Activated T-cell treated with anti-CD3 and anti-CD28 coated beads for 4 hours (primary cell): ENCODE measurements at regions not wholly inside any gene's neighbourhood (a gene's known extent, or its start where the extent isn't known, plus 50 kb on each side); places are given as distances from the start of the nearest gene placed in this dataset.
"Not testable (repeated sequence)": the region's sequence is repeated elsewhere in the genome, so short reads cannot be mapped to it uniquely, and the experiment has no call there.

Source experiments
- DNase-seq: peaks from one replicate; pipeline ENCODE4 v3.0.0-alpha.2; 2020

DNA sequence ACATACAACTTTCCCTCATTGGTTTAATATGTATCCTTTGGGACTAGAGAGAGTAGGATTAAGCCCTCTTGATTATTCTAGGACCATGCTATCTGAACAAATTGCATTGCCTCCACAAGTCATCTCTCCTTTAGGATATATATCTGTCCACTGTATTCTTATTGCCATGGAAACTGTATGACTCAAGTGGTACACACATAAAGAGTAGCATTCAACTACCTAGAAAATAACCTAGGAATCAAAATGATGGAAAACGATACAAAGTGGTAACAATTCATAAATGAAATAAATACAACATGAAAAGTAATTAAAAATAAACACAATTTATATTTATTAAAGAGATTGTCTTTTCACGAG is 212.1 kb upstream of the P2RY1 start:
- no peak for DNase-seq

DNA sequence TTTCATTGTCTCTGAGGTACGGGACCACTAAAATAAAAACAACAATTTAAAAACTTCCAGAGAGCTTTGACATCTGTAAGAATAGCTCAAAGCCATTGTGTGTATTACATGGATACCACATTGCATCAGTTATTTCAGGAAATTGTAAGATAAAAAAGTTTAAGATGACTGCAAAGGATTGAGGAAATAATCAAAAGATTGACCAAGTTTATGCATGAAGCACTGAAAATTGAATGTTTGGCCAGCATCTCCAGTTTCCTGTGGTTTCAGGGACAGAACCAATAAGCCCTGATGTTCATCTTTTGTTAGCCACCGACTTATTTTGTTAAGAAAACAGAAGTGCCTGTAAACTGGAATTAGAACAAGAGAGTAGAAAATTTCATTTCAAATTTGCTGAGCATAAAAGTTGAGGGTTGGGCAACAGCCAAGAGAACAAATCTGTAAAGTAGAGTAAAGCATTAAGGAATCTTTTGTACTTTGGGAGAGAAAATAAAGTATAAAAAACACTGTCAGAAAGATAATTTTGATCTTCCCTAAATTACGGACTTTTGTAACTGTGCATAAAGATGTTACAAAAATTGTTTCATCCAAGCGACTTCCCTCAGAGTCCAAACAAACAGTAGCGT is 211.5 kb upstream of the P2RY1 start:
- no peak for DNase-seq

GRCh38 chr3:152626226-152626625 is 208.7 kb upstream of the P2RY1 start:
- DNase-seq: no peak

DNA sequence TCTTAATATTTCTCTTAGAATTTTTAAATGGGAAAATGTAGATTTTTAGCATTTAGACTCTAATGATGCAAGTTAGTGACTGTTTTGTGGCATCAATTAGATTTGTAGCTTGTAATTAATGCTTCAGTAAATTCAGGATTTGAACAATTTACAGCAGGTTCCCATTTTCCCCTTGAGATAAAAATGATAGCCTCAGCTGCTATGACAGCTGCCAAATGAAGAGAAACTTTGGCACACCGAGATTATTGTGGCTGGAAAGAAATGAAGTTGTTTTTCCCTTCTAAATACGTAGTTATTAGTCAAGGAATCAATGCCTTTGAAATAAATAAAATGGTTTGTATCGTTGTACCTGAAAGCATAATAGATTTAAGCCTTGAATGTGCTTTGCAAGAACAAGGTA is 206.4 kb upstream of the P2RY1 start:
- DNase-seq: no peak

- DNase-seq: no peak
These were observed 205.4 kb upstream of the P2RY1 start for GRCh38 chr3:152629363-152630122.

DNA sequence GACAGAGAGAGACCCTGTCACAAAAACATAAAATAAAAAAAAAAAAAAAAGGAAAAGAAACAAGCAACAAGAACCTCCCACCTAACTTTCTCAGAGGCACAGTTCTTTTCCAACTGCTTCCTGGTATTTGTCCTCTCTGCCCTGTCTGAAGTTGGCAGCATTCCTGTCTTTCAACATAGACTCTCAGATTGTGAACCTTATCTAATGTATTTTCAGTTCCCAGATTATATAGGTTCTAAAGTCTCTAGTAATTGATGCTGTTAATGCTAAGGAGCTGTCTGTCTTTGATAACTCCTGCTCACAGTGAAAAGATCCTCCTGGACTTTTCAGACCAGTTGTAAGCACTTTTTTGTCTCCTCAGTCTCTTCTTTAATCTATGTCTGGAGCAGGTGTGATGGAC is 199.5 kb upstream of the P2RY1 start:
- DNase-seq: no peak

DNA sequence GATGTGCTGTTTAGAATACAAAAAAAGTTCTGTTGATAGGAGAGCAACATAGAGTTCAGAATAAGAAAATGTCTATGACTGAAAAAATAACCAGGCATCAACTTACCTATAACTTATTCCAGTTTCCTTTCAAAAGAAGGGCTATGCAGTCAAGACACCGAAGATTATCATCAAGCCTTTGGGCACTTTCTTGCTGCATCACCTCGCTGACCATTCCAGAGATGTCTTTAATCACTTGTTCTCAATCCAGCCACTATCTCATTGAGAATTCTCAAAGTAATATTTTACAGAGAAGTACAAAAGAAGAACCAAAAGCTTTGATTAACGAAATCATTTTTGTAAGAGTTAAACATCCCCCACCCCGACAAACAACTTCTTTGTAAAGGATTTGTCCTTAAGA is 198.3 kb upstream of the P2RY1 start:
- no peak for DNase-seq

DNA sequence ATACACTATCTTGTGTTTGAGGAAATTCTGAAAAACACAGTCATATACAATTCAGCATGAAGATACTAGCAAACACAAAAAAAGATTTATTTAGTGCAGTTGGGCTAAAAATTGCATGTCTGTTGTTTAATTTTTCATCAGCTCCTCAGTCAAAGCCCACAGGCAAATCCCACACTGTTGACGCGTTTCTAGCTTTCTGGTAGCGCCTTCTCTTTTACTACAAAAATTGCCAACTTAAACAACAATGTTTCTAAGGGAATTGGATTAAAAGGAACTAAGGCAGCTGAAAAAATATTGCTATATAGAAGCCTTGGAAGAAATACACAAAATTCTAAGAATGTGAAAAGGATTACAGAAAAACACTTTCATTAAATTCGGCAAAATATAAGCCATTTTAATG is 196.7 kb upstream of the P2RY1 start:
- no peak for DNase-seq

GRCh38 chr3:152638707-152639450 is 196.1 kb upstream of the P2RY1 start:
- no peak for DNase-seq

DNA sequence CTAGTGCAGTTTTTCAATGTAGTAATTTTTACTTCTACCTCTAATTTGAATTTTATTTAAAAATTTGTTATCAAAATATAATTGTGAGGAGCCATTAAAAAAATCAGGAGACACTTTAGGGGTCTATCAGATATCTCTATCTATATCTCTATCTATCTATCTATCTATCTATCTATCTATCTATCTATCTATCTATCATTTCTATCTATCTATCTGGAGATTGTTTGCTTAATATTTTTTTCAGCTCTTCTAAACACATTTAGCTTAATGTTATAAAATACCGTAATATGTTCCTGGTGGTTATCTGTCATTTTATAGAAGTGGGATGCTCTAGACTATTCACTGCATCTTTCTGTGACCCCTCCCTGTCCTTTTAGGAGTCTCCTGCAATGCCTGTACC is 193.7 kb upstream of the P2RY1 start:
- DNase-seq: no peak

DNA sequence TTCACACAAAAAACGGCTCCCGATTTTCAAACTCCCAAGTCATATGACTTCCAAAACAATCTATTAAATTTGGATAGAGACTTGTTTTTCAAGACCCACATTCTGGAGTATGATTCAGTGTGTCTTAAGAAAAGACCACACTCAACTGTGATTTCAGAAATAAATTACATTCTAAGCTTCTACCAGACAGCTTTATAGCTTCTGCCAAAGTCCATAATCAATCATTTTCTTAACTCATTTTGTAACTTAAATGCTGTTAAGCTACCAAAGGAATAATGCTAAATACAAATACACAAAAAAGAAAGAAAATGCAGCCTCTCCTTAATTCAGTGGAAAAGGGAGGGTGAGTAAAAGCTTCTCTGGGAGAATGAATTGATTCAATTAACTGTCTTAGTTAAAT is 192.3 kb upstream of the P2RY1 start:
- no peak for DNase-seq

- DNase-seq: no peak
These were observed 190.5 kb upstream of the P2RY1 start for GRCh38 chr3:152644478-152644877.

DNA sequence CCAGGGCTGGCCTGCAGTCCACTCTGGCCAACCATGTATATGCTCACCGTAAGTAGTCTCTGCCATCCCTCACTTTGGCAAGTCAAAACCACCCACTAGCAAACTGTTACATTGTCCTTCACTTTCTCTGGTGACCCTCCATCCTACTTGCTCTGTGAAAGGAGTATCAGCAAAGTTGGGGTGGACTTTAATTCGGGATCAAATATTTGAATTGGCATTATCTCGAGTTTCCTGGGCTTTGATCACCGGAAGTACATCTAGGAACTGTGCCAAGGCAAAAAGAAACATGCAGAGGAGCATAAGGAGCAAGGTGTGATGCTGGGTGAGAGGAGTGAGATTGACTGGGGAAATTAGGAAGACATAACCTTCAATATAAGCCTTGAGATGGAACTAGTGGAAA is 188.9 kb upstream of the P2RY1 start:
- no peak for DNase-seq

- DNase-seq: no peak
These were observed 184.8 kb upstream of the P2RY1 start for GRCh38 chr3:152650177-152650576.

DNA sequence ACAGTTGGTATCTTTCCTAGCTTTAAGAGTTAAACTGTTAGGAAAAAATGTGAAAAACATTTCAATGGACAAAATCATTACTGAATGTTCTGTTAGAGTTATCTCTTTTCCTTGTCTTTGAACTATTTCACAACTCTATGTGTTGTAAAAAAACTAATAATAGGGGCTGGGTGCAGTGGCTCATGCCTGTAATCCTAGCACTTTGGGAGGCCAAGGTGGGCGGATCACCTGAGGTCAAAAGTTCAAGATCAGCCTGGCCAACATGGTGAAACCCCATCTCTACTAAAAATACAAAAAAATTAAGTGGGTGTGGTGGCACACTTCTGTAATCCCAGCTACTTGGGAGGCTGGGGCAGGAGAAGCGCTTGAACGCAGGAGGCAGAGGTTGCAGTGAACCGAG is 184.0 kb upstream of the P2RY1 start:
- DNase-seq: not testable (repeated sequence)

DNA sequence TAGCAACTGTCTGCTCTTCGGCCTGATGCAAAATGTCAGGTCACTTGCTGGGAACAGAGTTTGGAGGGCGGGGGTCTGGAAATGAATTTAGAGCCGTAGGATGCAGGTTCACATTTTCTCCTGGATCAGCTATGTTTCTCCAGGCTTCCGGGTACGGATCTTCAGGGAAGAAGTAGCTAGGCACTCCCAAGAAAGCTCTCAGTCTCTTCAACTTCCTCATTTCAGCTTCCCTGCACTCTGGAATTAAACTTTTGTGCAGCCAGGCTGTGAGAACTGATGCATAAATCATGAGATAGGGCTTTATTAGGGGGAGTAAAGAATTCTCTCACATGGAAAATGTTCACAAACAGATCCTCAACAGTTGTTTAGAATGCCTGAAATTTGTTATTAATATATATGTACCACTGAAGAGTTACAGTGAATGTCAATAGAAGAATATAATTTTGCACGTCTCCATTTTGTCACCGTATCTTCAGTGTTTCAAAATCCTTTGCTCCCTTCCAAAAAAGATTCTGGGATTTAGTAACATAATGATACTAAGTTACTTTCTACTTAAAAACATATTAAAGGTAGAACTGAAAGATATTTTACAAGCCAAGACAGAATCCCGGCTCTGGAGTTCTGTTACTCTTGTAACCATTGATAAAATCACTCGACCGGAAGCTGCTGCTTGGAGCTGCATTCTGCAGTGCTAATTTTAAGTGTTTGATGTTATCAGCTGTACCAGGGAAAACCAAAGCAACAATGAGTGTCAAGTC is 178.5 kb upstream of the P2RY1 start:
- DNase-seq: no peak

GRCh38 chr3:152656972-152657355 is 178.0 kb upstream of the P2RY1 start:
- no peak for DNase-seq

- DNase-seq: no peak
These were observed 175.8 kb upstream of the P2RY1 start for GRCh38 chr3:152658977-152659720.

- no peak for DNase-seq
These were observed 172.8 kb upstream of the P2RY1 start for GRCh38 chr3:152662157-152662556.

GRCh38 chr3:152664766-152665165 is 170.2 kb upstream of the P2RY1 start:
- no peak for DNase-seq

- no peak for DNase-seq
These were observed 167.7 kb upstream of the P2RY1 start for GRCh38 chr3:152667267-152667666.

DNA sequence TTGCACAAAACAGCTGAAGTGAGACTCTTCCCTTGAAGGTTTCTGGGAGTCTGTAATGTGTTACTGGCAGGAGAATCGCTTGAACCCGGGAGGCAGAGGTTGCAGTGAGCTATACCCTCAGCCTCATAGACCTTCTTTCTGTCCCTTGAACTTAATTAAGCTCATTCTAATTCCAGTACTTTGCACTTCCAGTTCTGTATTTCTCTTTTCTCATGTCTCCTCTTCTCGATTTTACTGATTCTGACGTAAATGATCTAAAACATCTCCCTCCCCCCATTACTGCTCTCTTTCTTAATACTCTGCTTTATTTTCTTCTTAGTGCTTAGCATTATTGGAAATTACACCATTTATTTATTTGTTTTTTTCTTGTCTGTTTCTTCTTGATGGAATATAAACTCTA is 165.4 kb upstream of the P2RY1 start:
- DNase-seq: no peak
